UCSD-AML1 (cell line): ENCODE measurements at regions not wholly inside any gene's neighbourhood (a gene's known extent, or its start where the extent isn't known, plus 50 kb on each side); places are given as distances from the start of the nearest gene placed in this dataset.

Experiments
- DNase-seq: peaks from one replicate; lab custom pipeline; 2025; ENCODE audit not compliant: unreplicated experiment; lab: John Stamatoyannopoulos, UW

GRCh38 chr5:133778636-133779035 lies 166.3 kb upstream of the FSTL4 start:
- DNase-seq, result no peak

GRCh38 chr5:133777951-133778350 lies 165.6 kb upstream of the FSTL4 start:
- no peak for DNase-seq

GRCh38 chr5:133775584-133776304 lies 163.4 kb upstream of the FSTL4 start:
- DNase-seq, result no peak

- DNase-seq, result no peak
Observed at GRCh38 chr5:133773247-133774202, 161.2 kb upstream of the FSTL4 start.

GRCh38 chr5:133769842-133770241 lies 157.5 kb upstream of the FSTL4 start:
- no peak for DNase-seq

GRCh38 chr5:133763744-133764143 lies 151.4 kb upstream of the FSTL4 start:
- no peak for DNase-seq

GRCh38 chr5:133761632-133762031 lies 149.3 kb upstream of the FSTL4 start:
- no peak for DNase-seq

GRCh38 chr5:133760532-133760931 lies 148.2 kb upstream of the FSTL4 start:
- DNase-seq, result no peak

GRCh38 chr5:133758641-133759040 lies 146.3 kb upstream of the FSTL4 start:
- no peak for DNase-seq

- no peak for DNase-seq
Observed at GRCh38 chr5:133757396-133757945, 145.1 kb upstream of the FSTL4 start.

- no peak for DNase-seq
Observed at GRCh38 chr5:133756756-133757155, 144.4 kb upstream of the FSTL4 start.

GRCh38 chr5:133756036-133756435 lies 143.7 kb upstream of the FSTL4 start:
- no peak for DNase-seq

- DNase-seq, result peak; percentile 21
Observed at GRCh38 chr5:133754575-133755169, 142.3 kb upstream of the FSTL4 start.

GRCh38 chr5:133753856-133754255 lies 141.5 kb upstream of the FSTL4 start:
- DNase-seq, result no peak

- no peak for DNase-seq
Observed at GRCh38 chr5:133751846-133752245, 139.5 kb upstream of the FSTL4 start.

- no peak for DNase-seq
Observed at GRCh38 chr5:133751421-133751820, 139.1 kb upstream of the FSTL4 start.

GRCh38 chr5:133750856-133751255 lies 138.5 kb upstream of the FSTL4 start:
- no peak for DNase-seq

GRCh38 chr5:133750356-133750755 lies 138.0 kb upstream of the FSTL4 start:
- no peak for DNase-seq

GRCh38 chr5:133749331-133749985 lies 137.1 kb upstream of the FSTL4 start:
- no peak for DNase-seq

- DNase-seq, result no peak
Observed at GRCh38 chr5:133746834-133747233, 134.5 kb upstream of the FSTL4 start.

- no peak for DNase-seq
Observed at GRCh38 chr5:133744960-133745308, 132.6 kb upstream of the FSTL4 start.
